IMR-90 (cell line): ENCODE measurements at regions not wholly inside any gene's neighbourhood (a gene's known extent, or its start where the extent isn't known, plus 50 kb on each side); places are given as distances from the start of the nearest gene placed in this dataset.

ENCODE experiments used
- CEBPB ChIP-seq: IDR thresholded peaks from 2 replicates; pipeline ENCODE4 v1.6.1; 2012; ENCODE audit warnings: low read depth, low read length, improper control_type of control experiment
- CTCF ChIP-seq: conservative IDR thresholded peaks from 2 replicates; pipeline ENCODE4 v1.5.1; 2012; ENCODE audit warnings: mild to moderate bottlenecking, low read depth, low read length, improper control_type of control experiment
- MAFK ChIP-seq: IDR thresholded peaks from 2 replicates; pipeline ENCODE4 v1.6.1; 2012; ENCODE audit warnings: low read depth, low read length, improper control_type of control experiment
- MAZ ChIP-seq: IDR thresholded peaks from 2 replicates; pipeline ENCODE4 v1.6.1; 2012; ENCODE audit warnings: low read depth, mild to moderate bottlenecking, low read length, improper control_type of control experiment, moderate library complexity, borderline replicate concordance
- MXI1 ChIP-seq: IDR thresholded peaks from 2 replicates; pipeline ENCODE4 v1.6.1; 2012; ENCODE audit warnings: low read depth, mild to moderate bottlenecking, low read length, moderate library complexity, borderline replicate concordance
- POLR2A ChIP-seq: IDR thresholded peaks from 2 replicates; pipeline ENCODE4 v1.6.1; 2012; ENCODE audit warnings: mild to moderate bottlenecking, low read depth, low read length
- RAD21 ChIP-seq: IDR thresholded peaks from 2 replicates; pipeline ENCODE4 v1.6.1; 2012; ENCODE audit warnings: low read length, improper control_type of control experiment
- RCOR1 ChIP-seq: IDR thresholded peaks from 2 replicates; pipeline ENCODE4 v1.6.1; 2012; ENCODE audit warnings: mild to moderate bottlenecking, low read length, improper control_type of control experiment; ENCODE audit not compliant: insufficient replicate concordance
- RFX5 ChIP-seq: IDR thresholded peaks from 2 replicates; pipeline ENCODE4 v1.8.0; 2012; ENCODE audit warnings: low read depth, mild to moderate bottlenecking, low read length, moderate library complexity
- SMC3 ChIP-seq: fragments of 150-350 bp; IDR thresholded peaks from 2 replicates; pipeline ENCODE4 v1.6.1; 2016; ENCODE audit warnings: low read depth, mild to moderate bottlenecking, antibody characterized with exemption, low read length, moderate library complexity
- USF2 ChIP-seq: fragments of 150-350 bp; IDR thresholded peaks from 2 replicates; pipeline ENCODE4 v1.6.1; 2017; ENCODE audit warnings: mild to moderate bottlenecking, antibody characterized with exemption, low read length, low read depth
- TF ChIP-seq, protein P1 (sequence below): fragments of 150-350 bp; IDR thresholded peaks from 2 replicates; pipeline ENCODE4 v1.6.1; 2016; ENCODE audit warnings: low read depth, mild to moderate bottlenecking, low read length, moderate library complexity, borderline replicate concordance

GRCh38 chr7:17620566-17620965, 319.7 kb downstream of the SNX13 start:
- TF ChIP-seq CTCF (no peak), USF2 (no peak), POLR2A (no peak), SMC3 (no peak), MAZ (no peak), RCOR1 (no peak), CEBPB (no peak), MAFK (peak; percentile 4; the same call in 1 of the 2 replicates), RFX5 (no peak), RAD21 (no peak), MXI1 (no peak)
- TF ChIP-seq, protein P1, sequence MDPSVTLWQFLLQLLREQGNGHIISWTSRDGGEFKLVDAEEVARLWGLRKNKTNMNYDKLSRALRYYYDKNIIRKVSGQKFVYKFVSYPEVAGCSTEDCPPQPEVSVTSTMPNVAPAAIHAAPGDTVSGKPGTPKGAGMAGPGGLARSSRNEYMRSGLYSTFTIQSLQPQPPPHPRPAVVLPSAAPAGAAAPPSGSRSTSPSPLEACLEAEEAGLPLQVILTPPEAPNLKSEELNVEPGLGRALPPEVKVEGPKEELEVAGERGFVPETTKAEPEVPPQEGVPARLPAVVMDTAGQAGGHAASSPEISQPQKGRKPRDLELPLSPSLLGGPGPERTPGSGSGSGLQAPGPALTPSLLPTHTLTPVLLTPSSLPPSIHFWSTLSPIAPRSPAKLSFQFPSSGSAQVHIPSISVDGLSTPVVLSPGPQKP = no peak
